Pancreas (tissue), 10 donors: ENCODE measurements at regions not wholly inside any gene's neighbourhood (a gene's known extent, or its start where the extent isn't known, plus 50 kb on each side); places are given as distances from the start of the nearest gene placed in this dataset.

Experiments used
- ATAC-seq, 4 donors: fragments of 200-7000 bp; cut with Tn5 transposase; one replicate each; pipeline versions ENCODE4 v1.8.0 to v1.9.1; 2020; ENCODE audit warnings: mild to moderate bottlenecking in 4 of 4, moderate library complexity in 4 of 4
- DNase-seq, 6 donors: peaks; one replicate each; pipeline ENCODE4 v3.0.0-alpha.2; 2020
- FAIRE-seq: peaks from 2 replicates; lab custom pipeline; 2012; peaks lifted over from hg19 to GRCh38; lab: Jason Lieb, UNC
- H3K27ac ChIP-seq, 4 donors: fragments of 200-600 bp; sonication (generic); 1 replicate in 3 of 4; 2 replicates in 1 of 4; pipeline versions ENCODE4 v1.5.0 to v1.8.0; 2020
- H3K27me3 ChIP-seq, 4 donors: fragments of 200-600 bp; one replicate each; pipeline ENCODE4 v1.8.0; 2021
- H3K36me3 ChIP-seq, 3 donors: fragments of 200-600 bp; sonication (generic) in 1 of 3; one replicate each; pipeline versions ENCODE4 v1.5.0 to v1.8.0; 2020 to 2021
- H3K4me1 ChIP-seq, 3 donors: fragments of 200-600 bp; one replicate each; pipeline ENCODE4 v1.8.0; 2021
- H3K4me3 ChIP-seq, 4 donors: fragments of 200-600 bp; sonication (generic) in 2 of 4; one replicate each; pipeline versions ENCODE4 v1.5.0 to v1.8.0; 2020 to 2021
- H3K9me3 ChIP-seq, 4 donors: fragments of 200-600 bp; one replicate each; pipeline ENCODE4 v1.8.0; 2021
- WGBS, 2 donors: extraction: QIAGEN DNeasy Blood & Tissue Kit; methylation state at CpG; one replicate each; pipeline ENCODE4 v1.1.7; 2013; 5-methylcytosine and 5-hydroxymethylcytosine counted together
- intact Hi-C, 3 donors: fragments of 100-400 bp; cut with DNase I; formaldehyde crosslinking; loops; one replicate each; pipeline versions ENCODE4 v1.11.1 to v1.14.2; 2022
- TF ChIP-seq, protein P1 (sequence below), 4 donors: fragments of 200-600 bp; sonication (generic) in 3 of 4; IDR thresholded peaks; one replicate each; pipeline versions ENCODE4 v1.5.0 to v1.8.0; 2021; ENCODE audit warnings: antibody characterized with exemption in 4 of 4
- donor health status: healthy with polysubstance abuse.
- donor health status: DM: no; HTN: no; CAD: no; lungs with moderate emphysema.
- donor health status: DM: no; HTN: no; CAD: no.
- donor health status: control.
- donor health status: control.
- donor health status: Bipolar disorder and iron deficiency.
- donor health status: DM: yes; HTN: yes; CAD: no.
- donor health status: DM: no; HTN: no; CAD: no.
- donor health status: DM: no; HTN: no; CAD: no.
- donor health status: DM: yes; HTN: yes; CAD: no.

DNA sequence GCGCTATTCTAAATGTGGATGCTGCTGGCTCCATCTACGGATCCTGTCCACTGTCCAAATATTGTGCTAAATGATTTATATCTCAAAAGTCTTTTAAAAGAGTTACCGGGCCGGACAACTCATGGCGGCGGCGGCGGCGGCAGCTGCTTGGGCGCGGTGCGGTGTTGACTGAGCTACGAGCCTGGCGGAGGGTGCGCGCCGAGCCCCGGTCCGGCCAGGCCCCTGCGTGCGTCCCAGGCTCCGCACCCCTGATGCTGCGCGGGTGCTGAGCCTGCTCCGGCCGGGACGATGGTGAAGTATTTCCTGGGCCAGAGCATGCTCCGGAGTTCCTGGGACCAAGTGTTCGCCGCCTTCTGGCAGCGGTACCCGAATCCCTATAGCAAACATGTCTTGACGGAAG, 303.4 kb downstream of the CENPW start:
- Histone ChIP-seq H3K4me1 (no peaks in the 10 kb centered on the region), H3K4me3 (no peak overlapping the region), H3K27ac (no peak overlapping the region), H3K9me3 (no peaks in the 10 kb centered on the region), H3K36me3 (no peaks in the 10 kb centered on the region), H3K27me3 (no peaks in the 10 kb centered on the region)
- ATAC-seq (no peak), DNase-seq (peak in 2 of 6 donors; percentile 35 to 56), FAIRE-seq (no peak)
- WGBS, 2 donors, result 88 to 95% methylated on average over 32 to 33 of the region's 33 CpGs
- intact Hi-C loops, result no loop called here
- TF ChIP-seq, protein P1, sequence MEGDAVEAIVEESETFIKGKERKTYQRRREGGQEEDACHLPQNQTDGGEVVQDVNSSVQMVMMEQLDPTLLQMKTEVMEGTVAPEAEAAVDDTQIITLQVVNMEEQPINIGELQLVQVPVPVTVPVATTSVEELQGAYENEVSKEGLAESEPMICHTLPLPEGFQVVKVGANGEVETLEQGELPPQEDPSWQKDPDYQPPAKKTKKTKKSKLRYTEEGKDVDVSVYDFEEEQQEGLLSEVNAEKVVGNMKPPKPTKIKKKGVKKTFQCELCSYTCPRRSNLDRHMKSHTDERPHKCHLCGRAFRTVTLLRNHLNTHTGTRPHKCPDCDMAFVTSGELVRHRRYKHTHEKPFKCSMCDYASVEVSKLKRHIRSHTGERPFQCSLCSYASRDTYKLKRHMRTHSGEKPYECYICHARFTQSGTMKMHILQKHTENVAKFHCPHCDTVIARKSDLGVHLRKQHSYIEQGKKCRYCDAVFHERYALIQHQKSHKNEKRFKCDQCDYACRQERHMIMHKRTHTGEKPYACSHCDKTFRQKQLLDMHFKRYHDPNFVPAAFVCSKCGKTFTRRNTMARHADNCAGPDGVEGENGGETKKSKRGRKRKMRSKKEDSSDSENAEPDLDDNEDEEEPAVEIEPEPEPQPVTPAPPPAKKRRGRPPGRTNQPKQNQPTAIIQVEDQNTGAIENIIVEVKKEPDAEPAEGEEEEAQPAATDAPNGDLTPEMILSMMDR (IDR thresholded peaks at IDR 0.05), result no peak

DNA sequence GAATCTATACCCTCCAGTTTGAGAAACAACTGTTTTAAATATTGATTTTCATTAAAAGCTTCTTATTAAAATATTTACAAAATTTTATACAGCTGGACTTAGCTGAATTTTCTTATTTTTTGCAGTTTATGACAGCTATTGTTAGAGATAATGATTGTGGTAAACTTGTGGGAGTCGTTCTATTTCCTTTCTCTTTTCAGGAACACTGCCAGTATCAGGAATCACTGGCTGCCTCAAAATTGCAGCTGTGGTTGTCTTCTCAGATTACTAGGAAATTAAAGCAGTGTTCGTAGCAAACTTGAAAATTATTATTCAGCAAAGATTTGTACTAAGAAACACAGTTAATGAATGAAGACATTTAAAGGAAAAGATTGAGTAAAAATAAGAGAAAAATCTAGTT, 311.0 kb downstream of the CENPW start:
- TF ChIP-seq, protein P1 (IDR thresholded peaks at IDR 0.05), result no peak

DNA sequence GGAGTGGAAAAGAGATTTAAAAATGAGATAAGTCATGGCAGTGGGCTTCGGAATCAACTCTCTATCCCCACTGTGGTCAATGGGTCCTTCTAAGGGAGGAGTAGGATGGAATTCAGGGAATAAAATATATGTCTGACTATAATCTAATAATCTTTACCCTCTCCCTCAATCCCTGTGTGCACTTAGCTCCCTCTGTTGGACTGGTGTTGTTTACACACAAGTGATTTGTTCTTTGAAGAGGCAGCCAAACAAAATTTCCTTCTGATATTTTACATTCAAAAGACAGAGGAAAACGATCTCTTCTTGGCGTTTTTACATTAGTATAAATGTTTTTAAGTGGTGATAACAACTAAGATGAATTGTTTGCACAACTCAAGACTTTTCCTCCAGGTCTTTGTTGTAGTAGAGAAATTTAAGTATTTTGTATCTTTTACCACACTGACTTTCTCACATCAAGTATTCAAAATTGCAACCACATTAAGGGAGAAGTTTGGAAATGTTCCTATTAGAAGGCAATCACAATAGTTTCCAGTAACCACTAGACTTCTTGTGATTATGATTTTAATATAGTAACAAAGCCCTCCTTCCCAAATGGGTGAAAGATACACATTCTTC, 317.8 kb downstream of the CENPW start:
- DNase-seq, result no peak
- WGBS, 2 donors, result 17% methylated on average over 3 of the region's 3 CpGs
- H3K27me3 ChIP-seq, result no peaks in the 10 kb centered on the region
- intact Hi-C loops, result loop anchor here in 1 of 3 donors (10.0 kb wide), 1 partner anchor 483 kb away; no protein-coding TSS in a partner anchor
- no peaks in the 10 kb centered on the region for H3K9me3 ChIP-seq
- H3K4me1 ChIP-seq, result no peaks in the 10 kb centered on the region
- FAIRE-seq, result no peak
- no peaks in the 10 kb centered on the region for H3K36me3 ChIP-seq
- no peak overlapping the region for H3K27ac ChIP-seq
- H3K4me3 ChIP-seq, result no peak overlapping the region
- TF ChIP-seq, protein P1 (IDR thresholded peaks at IDR 0.05), result peak in 1 of 4 donors; percentile 18
- ATAC-seq, result peak in 3 of 4 donors; percentile 49 to 72 (median 50)

More for the DNA sequence above, 311.0 kb downstream of the CENPW start:
- Histone ChIP-seq H3K4me1 (no peaks in the 10 kb centered on the region), H3K36me3 (no peaks in the 10 kb centered on the region), H3K27me3 (no peaks in the 10 kb centered on the region), H3K4me3 (no peak overlapping the region), H3K27ac (no peak overlapping the region), H3K9me3 (no peaks in the 10 kb centered on the region)
- DNase-seq (no peak), ATAC-seq (no peak), FAIRE-seq (no peak)
- intact Hi-C loops, result loop anchor here in 1 of 3 donors (10.0 kb wide), 1 partner anchor 476 kb away; no protein-coding TSS in a partner anchor
- 19 to 23% methylated on average over 2 of the region's 2 CpGs for WGBS, 2 donors

DNA sequence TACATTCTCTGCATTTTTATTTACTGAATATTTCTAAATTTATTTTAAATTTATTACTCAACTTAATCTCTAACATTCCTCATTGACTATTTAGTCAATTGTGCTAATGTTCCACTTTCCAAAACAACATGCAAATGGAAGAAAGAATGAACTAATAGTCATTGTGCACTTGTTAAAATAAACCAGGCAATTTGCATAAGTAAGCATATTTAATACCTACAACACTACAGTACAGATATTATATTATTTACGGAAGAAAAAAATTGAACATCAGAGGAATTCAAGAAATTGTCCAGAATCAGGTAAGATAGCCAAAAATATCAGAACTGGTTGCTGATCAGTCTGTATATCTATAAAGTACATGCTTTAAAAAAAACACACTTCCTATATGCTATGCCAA, 320.5 kb downstream of the CENPW start:
- H3K27me3 ChIP-seq, result no peaks in the 10 kb centered on the region
- 68 to 83% methylated on average over 1 of the region's 1 CpG for WGBS, 2 donors
- TF ChIP-seq, protein P1 (IDR thresholded peaks at IDR 0.05), result no peak
- H3K9me3 ChIP-seq, result no peaks in the 10 kb centered on the region
- no peak overlapping the region for H3K4me3 ChIP-seq
- DNase-seq, result no peak
- intact Hi-C loops, result no loop called here
- H3K27ac ChIP-seq, result no peak overlapping the region
- no peak for ATAC-seq
- FAIRE-seq, result no peak
- no peaks in the 10 kb centered on the region for H3K4me1 ChIP-seq
- no peaks in the 10 kb centered on the region for H3K36me3 ChIP-seq

DNA sequence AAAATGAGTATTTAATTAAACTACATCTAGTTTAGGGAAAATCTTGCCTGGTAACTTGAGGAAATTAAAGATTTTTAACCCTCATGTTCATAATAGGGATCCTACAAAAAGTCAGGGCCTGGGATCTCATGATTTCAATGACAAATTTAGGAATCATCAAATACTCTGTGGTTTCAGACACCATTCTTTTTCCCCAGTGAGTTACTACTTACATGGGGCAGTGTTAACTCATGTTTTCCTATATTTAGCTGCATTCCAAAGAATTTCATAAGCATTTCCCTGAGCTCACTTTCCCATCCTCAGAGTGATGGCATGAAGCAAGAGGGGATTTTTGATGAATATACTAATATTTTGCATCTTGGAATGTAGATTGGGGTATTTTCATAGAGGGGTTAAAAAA, 321.7 kb downstream of the CENPW start:
- H3K27ac ChIP-seq, result no peak overlapping the region
- ATAC-seq (no peak), FAIRE-seq (no peak), DNase-seq (no peak)
- H3K9me3 ChIP-seq, result no peaks in the 10 kb centered on the region
- no peaks in the 10 kb centered on the region for H3K27me3 ChIP-seq
- H3K36me3 ChIP-seq, result no peaks in the 10 kb centered on the region
- TF ChIP-seq, protein P1 (IDR thresholded peaks at IDR 0.05), result no peak
- H3K4me3 ChIP-seq, result no peak overlapping the region
- intact Hi-C loops, result no loop called here
- H3K4me1 ChIP-seq, result no peaks in the 10 kb centered on the region
